ENCODE measurements at regions not wholly inside any gene's neighbourhood (a gene's known extent, or its start where the extent isn't known, plus 50 kb on each side); places are given as distances from the start of the nearest gene placed in this dataset.
"Not testable (repeated sequence)": the region's sequence is repeated elsewhere in the genome, so short reads cannot be mapped to it uniquely, and the experiment has no call there.

DNA sequence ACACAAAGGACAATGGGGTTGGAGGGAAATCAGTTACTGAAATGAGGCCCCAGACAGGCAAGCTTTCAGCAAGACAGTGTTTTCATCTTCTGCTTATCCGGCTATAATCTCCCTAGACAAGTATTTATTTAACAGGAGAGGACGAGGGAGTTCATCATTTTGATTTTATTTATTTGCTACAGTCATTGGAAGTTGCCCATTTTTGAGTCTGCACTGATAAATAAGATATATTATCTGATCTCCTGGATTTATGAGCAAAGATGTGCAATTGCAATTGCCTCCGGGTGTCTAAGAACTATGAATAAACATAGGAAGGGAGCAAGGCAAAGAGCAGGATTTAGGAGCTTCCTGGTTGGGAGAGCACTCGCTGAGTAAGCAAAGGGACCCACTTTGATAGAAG, 263.2 kb upstream of the EDA2R start:
- Histone ChIP-seq H3K4me1 (ENCODE audit: control insufficient read depth, insufficient read depth, low read length) (no peaks in the 10 kb centered on the region), H3K4me3 (ENCODE audit: low read depth, low read length) (no peak overlapping the region), H3K27me3 (ENCODE audit: control insufficient read depth, insufficient read depth, low read length) (no peaks in the 10 kb centered on the region), H3K9me3 (ENCODE audit: control insufficient read depth, insufficient read depth, low read length) (no peaks in the 10 kb centered on the region), H3K36me3 (ENCODE audit: control insufficient read depth, insufficient read depth, low read length) (no peaks in the 10 kb centered on the region), H3K9ac (ENCODE audit: low read depth, low read length) (no peak overlapping the region)

DNA sequence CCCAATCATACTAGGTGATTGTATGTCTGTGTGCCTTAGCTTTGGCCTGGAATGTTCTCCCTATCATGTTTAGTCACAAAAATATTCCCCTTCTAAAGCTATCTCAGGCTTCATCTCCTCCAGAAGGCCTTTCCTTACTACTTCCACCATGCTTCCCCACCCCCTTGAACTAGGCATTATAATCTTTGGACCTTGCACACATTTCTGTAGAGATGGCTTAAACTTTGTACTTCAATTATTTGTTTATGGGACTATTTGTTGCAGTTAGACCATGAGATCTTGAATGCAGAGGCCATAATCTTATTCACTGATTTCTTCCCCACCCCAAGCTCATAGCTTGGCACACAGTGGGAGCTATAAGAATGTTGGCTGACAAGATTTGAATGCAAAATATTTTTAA, 262.0 kb upstream of the EDA2R start:
- H3K9ac ChIP-seq (ENCODE audit: low read depth, low read length) = no peak overlapping the region
- no peak overlapping the region for H3K4me3 ChIP-seq (ENCODE audit: low read depth, low read length)

DNA sequence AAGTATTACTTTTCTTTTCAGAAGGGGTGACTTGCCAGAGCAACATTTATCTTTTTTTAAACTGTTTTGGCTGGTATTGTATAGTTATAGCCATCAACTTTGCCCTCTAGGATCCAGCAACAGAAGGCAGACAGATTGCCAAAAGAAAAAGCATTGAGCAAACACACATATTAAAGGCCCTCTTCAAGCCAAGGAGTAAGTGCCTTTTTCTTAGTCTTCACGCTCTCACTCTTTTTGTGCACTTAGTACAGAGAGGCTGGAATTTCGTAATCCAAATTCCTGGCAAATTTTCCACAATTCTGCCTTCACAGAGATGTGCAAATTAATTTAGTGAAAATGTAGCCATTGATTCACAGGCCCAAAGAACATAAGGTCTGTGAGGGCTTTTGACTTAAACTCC, 253.1 kb upstream of the EDA2R start:
- Histone ChIP-seq H3K27me3 (ENCODE audit: control insufficient read depth, insufficient read depth, low read length) (no peaks in the 10 kb centered on the region), H3K36me3 (ENCODE audit: control insufficient read depth, insufficient read depth, low read length) (no peaks in the 10 kb centered on the region), H3K4me3 (ENCODE audit: low read depth, low read length) (no peak overlapping the region), H3K4me1 (ENCODE audit: control insufficient read depth, insufficient read depth, low read length) (no peaks in the 10 kb centered on the region), H3K9me3 (ENCODE audit: control insufficient read depth, insufficient read depth, low read length) (no peaks in the 10 kb centered on the region), H3K9ac (ENCODE audit: low read depth, low read length) (no peak overlapping the region)

More for the DNA sequence above, 262.0 kb upstream of the EDA2R start:
- Histone ChIP-seq H3K4me1 (ENCODE audit: control insufficient read depth, insufficient read depth, low read length) (no peaks in the 10 kb centered on the region), H3K36me3 (ENCODE audit: control insufficient read depth, insufficient read depth, low read length) (no peaks in the 10 kb centered on the region), H3K9me3 (ENCODE audit: control insufficient read depth, insufficient read depth, low read length) (no peaks in the 10 kb centered on the region), H3K27me3 (ENCODE audit: control insufficient read depth, insufficient read depth, low read length) (no peaks in the 10 kb centered on the region)

DNA sequence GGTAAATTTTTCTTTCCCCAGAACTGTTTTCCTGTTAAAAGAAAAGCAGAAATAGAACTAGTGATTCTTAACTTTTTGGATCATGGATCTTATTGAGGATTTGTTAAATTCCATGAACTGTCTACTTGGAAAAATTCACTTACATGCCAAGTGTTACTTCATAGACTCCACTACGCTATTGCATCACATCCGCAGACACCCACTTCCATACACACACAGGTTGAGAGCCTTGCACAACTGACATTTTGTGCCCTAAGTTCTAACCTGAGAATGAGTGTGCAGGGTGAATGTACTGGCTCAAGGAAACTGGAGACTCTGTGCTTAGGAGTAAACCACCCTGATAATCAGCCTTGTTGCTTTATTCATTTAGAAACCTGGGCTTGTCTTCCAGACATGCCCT, 250.5 kb upstream of the EDA2R start:
- no peak overlapping the region for H3K4me3 ChIP-seq (ENCODE audit: low read depth, low read length)
- no peak overlapping the region for H3K9ac ChIP-seq (ENCODE audit: low read depth, low read length)
- no peaks in the 10 kb centered on the region for H3K27me3 ChIP-seq (ENCODE audit: control insufficient read depth, insufficient read depth, low read length)
- no peaks in the 10 kb centered on the region for H3K9me3 ChIP-seq (ENCODE audit: control insufficient read depth, insufficient read depth, low read length)
- no peaks in the 10 kb centered on the region for H3K4me1 ChIP-seq (ENCODE audit: control insufficient read depth, insufficient read depth, low read length)
- no peaks in the 10 kb centered on the region for H3K36me3 ChIP-seq (ENCODE audit: control insufficient read depth, insufficient read depth, low read length)

DNA sequence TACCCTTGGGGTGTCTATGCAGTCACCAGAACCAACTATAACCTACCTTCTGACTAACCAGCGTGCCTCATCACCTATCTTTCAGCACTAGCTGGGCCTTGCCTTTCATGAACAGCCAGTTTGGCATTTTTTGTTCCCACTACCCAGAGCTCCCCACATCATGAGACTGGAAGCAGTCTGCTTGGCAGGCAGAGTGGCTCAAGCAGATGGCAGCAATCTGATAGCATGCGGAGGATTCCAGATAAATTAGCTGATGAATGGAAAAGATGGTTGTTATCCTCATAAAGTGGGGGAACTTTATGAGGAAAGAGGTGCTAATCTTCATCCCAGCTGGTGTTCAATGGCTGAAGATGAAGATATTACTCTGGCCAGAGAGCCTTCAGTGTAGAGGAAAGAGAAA, 243.2 kb upstream of the EDA2R start:
- no peak overlapping the region for H3K4me3 ChIP-seq (ENCODE audit: low read depth, low read length)
- no peaks in the 10 kb centered on the region for H3K36me3 ChIP-seq (ENCODE audit: control insufficient read depth, insufficient read depth, low read length)
- H3K9ac ChIP-seq (ENCODE audit: low read depth, low read length) = no peak overlapping the region
- no peaks in the 10 kb centered on the region for H3K4me1 ChIP-seq (ENCODE audit: control insufficient read depth, insufficient read depth, low read length)
- no peaks in the 10 kb centered on the region for H3K27me3 ChIP-seq (ENCODE audit: control insufficient read depth, insufficient read depth, low read length)
- H3K9me3 ChIP-seq (ENCODE audit: control insufficient read depth, insufficient read depth, low read length) = no peaks in the 10 kb centered on the region

DNA sequence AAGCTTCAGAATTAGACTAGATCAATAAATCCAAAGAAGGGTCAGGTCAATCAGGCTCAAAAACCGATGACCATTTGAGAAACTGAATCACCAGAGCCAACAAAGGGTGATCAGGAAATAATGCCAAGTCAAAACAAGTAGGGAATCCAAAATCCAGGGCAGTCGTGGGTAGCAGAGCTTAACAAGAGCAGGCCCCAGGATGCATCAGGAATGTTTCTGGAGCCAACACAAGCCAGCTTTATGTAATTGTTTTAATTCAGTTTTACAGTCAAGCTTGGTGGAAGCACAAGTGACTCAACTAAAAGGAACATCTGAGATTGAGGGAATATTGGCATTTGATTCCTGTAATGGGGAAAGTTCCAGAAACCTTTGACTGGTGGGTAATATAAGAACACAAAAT, 237.9 kb upstream of the EDA2R start:
- Histone ChIP-seq H3K36me3 (ENCODE audit: control insufficient read depth, insufficient read depth, low read length) (no peaks in the 10 kb centered on the region), H3K4me3 (ENCODE audit: low read depth, low read length) (no peak overlapping the region), H3K9ac (ENCODE audit: low read depth, low read length) (no peak overlapping the region), H3K4me1 (ENCODE audit: control insufficient read depth, insufficient read depth, low read length) (no peaks in the 10 kb centered on the region), H3K9me3 (ENCODE audit: control insufficient read depth, insufficient read depth, low read length) (no peaks in the 10 kb centered on the region), H3K27me3 (ENCODE audit: control insufficient read depth, insufficient read depth, low read length) (no peaks in the 10 kb centered on the region)

DNA sequence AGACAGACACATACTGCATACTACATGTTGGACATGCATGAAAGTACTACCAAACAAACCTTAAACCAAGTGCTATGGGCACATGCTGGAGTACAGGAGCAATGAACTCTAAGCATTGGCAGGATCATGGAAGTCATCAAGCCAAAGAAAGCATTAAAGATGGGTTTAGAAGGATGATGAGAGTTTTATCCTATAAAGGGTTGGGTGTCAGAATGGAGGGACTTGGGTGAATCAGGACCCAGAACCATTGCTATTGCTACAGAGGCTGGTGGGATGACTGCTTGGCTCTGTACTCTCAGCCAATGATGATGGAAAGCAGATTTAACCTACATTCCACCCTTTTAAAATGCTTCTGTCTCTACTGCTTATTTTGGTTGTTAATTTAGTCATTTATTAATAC, 233.9 kb upstream of the EDA2R start:
- peaks cover 2% of the 10 kb centered on the region for H3K9me3 ChIP-seq (ENCODE audit: control insufficient read depth, insufficient read depth, low read length)
- no peak overlapping the region for H3K4me3 ChIP-seq (ENCODE audit: low read depth, low read length)
- no peak overlapping the region for H3K9ac ChIP-seq (ENCODE audit: low read depth, low read length)
- H3K4me1 ChIP-seq (ENCODE audit: control insufficient read depth, insufficient read depth, low read length) = no peaks in the 10 kb centered on the region
- no peaks in the 10 kb centered on the region for H3K36me3 ChIP-seq (ENCODE audit: control insufficient read depth, insufficient read depth, low read length)
- H3K27me3 ChIP-seq (ENCODE audit: control insufficient read depth, insufficient read depth, low read length) = no peaks in the 10 kb centered on the region

DNA sequence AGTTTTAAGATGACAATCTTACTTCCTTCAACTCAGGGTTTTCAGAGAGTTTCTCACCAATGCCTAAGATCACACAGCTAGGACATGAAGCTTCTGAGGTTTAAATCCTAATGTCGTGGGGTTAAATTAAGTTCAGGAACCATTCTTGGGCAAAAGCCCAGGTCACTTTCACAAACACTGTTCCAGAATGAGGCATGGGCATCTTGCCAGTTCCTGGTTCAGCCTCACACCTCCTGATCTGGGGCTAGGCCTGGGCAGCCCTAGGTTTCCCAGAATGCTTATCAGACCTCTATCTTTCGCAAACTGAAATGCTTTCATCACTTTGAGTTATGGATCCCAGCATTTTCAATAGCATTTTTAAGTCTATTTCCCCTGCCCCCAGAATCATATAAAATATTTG, 224.8 kb upstream of the EDA2R start:
- no peaks in the 10 kb centered on the region for H3K4me1 ChIP-seq (ENCODE audit: control insufficient read depth, insufficient read depth, low read length)
- no peaks in the 10 kb centered on the region for H3K36me3 ChIP-seq (ENCODE audit: control insufficient read depth, insufficient read depth, low read length)
- H3K27me3 ChIP-seq (ENCODE audit: control insufficient read depth, insufficient read depth, low read length) = no peaks in the 10 kb centered on the region
- H3K9ac ChIP-seq (ENCODE audit: low read depth, low read length) = no peak overlapping the region
- H3K9me3 ChIP-seq (ENCODE audit: control insufficient read depth, insufficient read depth, low read length) = no peaks in the 10 kb centered on the region
- no peak overlapping the region for H3K4me3 ChIP-seq (ENCODE audit: low read depth, low read length)

DNA sequence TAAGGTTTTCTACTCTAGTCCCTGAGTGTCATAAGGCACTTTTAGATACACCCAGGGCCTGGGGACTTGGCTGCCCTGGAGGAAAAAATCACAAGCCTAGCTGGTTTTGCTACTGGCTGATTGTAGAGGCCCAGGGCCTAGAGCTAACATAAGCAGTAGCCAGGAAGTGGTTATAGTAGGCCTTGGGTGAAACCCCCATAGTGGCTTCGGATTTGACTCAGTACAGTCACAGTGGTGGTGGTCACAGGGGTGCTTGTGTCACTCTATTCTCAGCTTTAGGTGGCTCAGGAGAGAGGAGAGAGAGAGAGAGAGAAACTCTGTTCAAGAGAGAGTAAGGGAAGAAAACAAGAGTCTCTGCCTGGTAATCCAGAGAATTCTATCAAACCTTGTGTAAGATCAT, 194.5 kb upstream of the EDA2R start:
- H3K36me3 ChIP-seq (ENCODE audit: control insufficient read depth, insufficient read depth, low read length) = no peaks in the 10 kb centered on the region
- H3K4me3 ChIP-seq (ENCODE audit: low read depth, low read length) = no peak overlapping the region
- H3K9ac ChIP-seq (ENCODE audit: low read depth, low read length) = no peak overlapping the region
- no peaks in the 10 kb centered on the region for H3K27me3 ChIP-seq (ENCODE audit: control insufficient read depth, insufficient read depth, low read length)
- no peaks in the 10 kb centered on the region for H3K4me1 ChIP-seq (ENCODE audit: control insufficient read depth, insufficient read depth, low read length)
- no peaks in the 10 kb centered on the region for H3K9me3 ChIP-seq (ENCODE audit: control insufficient read depth, insufficient read depth, low read length)

DNA sequence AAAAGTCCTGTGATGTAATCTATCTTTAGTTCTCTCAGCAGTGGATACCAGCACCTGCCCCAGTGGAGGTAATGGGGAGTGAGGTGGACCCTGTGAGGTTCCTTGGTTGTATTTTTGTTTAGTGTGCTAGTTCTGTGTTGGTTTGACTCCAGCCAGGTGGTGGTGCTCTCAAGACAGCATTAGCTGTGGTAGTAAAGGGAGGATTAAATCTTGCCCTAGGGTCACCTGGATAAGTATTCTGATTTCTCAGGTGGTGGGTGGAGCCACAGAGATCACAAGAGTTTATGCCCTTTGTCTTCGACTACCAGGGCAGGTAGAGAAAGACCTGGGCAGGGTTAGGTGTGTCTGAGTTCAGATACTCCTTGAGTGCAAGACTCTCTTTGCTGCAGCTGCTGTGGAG, 176.3 kb upstream of the EDA2R start:
- no peaks in the 10 kb centered on the region for H3K27me3 ChIP-seq (ENCODE audit: control insufficient read depth, insufficient read depth, low read length)
- no peaks in the 10 kb centered on the region for H3K9me3 ChIP-seq (ENCODE audit: control insufficient read depth, insufficient read depth, low read length)
- no peak overlapping the region for H3K9ac ChIP-seq (ENCODE audit: low read depth, low read length)
- H3K4me3 ChIP-seq (ENCODE audit: low read depth, low read length) = no peak overlapping the region
- H3K4me1 ChIP-seq (ENCODE audit: control insufficient read depth, insufficient read depth, low read length) = no peaks in the 10 kb centered on the region
- H3K36me3 ChIP-seq (ENCODE audit: control insufficient read depth, insufficient read depth, low read length) = no peaks in the 10 kb centered on the region

DNA sequence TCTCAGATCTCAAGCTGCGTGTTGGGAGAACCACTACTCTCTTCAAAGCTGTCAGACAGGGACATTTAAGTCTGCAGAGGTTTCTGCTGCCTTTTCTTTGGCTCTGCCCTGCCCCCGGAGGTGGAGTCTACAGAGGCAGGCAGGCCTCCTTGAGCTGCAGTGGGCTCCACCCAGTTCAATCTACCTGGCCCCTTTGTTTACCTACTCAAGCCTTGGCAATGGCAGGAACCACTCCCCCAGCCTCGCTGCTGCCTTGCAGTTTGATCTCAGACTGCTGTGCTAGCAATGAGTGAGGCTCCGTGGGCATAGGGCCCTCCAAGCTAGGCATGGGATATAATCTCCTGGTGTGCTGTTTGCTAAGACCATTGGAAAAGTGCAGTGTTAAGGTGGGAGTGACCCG, 155.6 kb upstream of the EDA2R start:
- not testable (repeated sequence) for H3K9ac ChIP-seq (ENCODE audit: low read depth, low read length); H3K27me3 ChIP-seq (ENCODE audit: control insufficient read depth, insufficient read depth, low read length); H3K9me3 ChIP-seq (ENCODE audit: control insufficient read depth, insufficient read depth, low read length); H3K4me3 ChIP-seq (ENCODE audit: low read depth, low read length); H3K36me3 ChIP-seq (ENCODE audit: control insufficient read depth, insufficient read depth, low read length); H3K4me1 ChIP-seq (ENCODE audit: control insufficient read depth, insufficient read depth, low read length)

DNA sequence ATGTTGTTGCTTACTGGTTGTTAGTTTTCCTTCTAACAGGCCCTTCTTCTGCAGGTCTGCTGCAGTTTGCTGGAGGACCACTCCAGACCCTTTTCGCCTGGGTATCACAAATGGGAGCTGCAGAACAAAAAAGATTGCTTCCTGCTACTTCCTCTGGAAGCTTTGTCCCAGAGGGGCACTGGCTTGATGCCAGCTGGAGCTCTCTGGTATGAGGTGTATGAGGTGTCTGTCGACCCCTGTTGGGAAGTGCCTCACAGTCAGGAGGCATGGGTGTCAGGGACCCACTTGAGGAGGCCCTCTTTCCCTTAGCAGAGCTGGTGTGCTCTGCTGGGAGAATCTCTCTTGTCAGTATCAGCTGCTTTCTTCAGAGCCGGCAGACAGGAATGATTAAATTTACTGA, 127.4 kb upstream of the EDA2R start:
- H3K4me3 ChIP-seq (ENCODE audit: low read depth, low read length) = no peak overlapping the region
- H3K36me3 ChIP-seq (ENCODE audit: control insufficient read depth, insufficient read depth, low read length) = no peaks in the 10 kb centered on the region
- no peaks in the 10 kb centered on the region for H3K27me3 ChIP-seq (ENCODE audit: control insufficient read depth, insufficient read depth, low read length)
- H3K9me3 ChIP-seq (ENCODE audit: control insufficient read depth, insufficient read depth, low read length) = no peaks in the 10 kb centered on the region
- no peak overlapping the region for H3K9ac ChIP-seq (ENCODE audit: low read depth, low read length)
- H3K4me1 ChIP-seq (ENCODE audit: control insufficient read depth, insufficient read depth, low read length) = no peaks in the 10 kb centered on the region

DNA sequence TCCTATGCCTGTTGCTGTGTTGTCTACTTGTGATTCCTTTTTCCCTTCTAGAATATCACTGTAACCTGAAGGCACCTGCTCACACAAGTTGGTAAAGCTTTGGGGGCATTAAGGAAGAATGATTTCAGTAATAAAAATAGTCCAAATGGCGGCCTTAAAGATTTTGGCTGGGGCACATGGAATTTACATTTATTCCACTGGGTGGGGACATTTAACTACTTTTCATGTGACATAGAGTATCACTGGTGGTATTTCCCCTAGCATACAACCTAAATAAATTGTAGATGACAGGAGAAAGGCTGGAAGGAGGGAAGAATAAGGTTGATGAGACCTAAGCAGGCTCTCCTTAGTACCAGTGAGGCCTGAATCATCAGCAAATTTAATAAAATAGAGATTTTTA, 121.8 kb upstream of the EDA2R start:
- H3K9ac ChIP-seq (ENCODE audit: low read depth, low read length) = no peak overlapping the region
- H3K4me3 ChIP-seq (ENCODE audit: low read depth, low read length) = no peak overlapping the region
- no peaks in the 10 kb centered on the region for H3K9me3 ChIP-seq (ENCODE audit: control insufficient read depth, insufficient read depth, low read length)
- H3K4me1 ChIP-seq (ENCODE audit: control insufficient read depth, insufficient read depth, low read length) = no peaks in the 10 kb centered on the region
- no peaks in the 10 kb centered on the region for H3K27me3 ChIP-seq (ENCODE audit: control insufficient read depth, insufficient read depth, low read length)
- no peaks in the 10 kb centered on the region for H3K36me3 ChIP-seq (ENCODE audit: control insufficient read depth, insufficient read depth, low read length)
